ENCODE measurements at regions not wholly inside any gene's neighbourhood (a gene's known extent, or its start where the extent isn't known, plus 50 kb on each side); places are given as distances from the start of the nearest gene placed in this dataset.
A peak's percentile ranks its signal among the peaks of the same experiment; 100 is the strongest.

GRCh38 chr17:45718791-45719190 is 65.3 kb upstream of the CRHR1 start:
- TF ChIP-seq REST (IDR thresholded peaks at IDR 0.05; ENCODE audit: low read depth) (no peak), MAX (IDR thresholded peaks at IDR 0.05) (no peak), EP300 (IDR thresholded peaks at IDR 0.05; ENCODE audit: borderline replicate concordance) (no peak), CEBPB (IDR thresholded peaks at IDR 0.05) (peak; percentile 24; the same call in 1 of the 2 replicates), TCF12 (IDR thresholded peaks at IDR 0.05; ENCODE audit: low read depth) (no peak), TAF1 (IDR thresholded peaks at IDR 0.05; ENCODE audit: low read depth) (no peak), RAD21 (IDR thresholded peaks at IDR 0.05; ENCODE audit: low read depth) (no peak)
